ENCODE measurements at regions not wholly inside any gene's neighbourhood (a gene's known extent, or its start where the extent isn't known, plus 50 kb on each side); places are given as distances from the start of the nearest gene placed in this dataset.

- no peak for TF ChIP-seq CTCF (IDR thresholded peaks at IDR 0.05)
- no peak for TF ChIP-seq POLR2AphosphoS5 (IDR thresholded peaks at IDR 0.05)
- no peak for TF ChIP-seq EP300 (IDR thresholded peaks at IDR 0.05)
These were observed 293.1 kb upstream of the KLHL29 start for GRCh38 chr2:23091900-23092299.
